IMR-90 (cell line): ENCODE measurements at regions not wholly inside any gene's neighbourhood (a gene's known extent, or its start where the extent isn't known, plus 50 kb on each side); places are given as distances from the start of the nearest gene placed in this dataset.
"Not testable (repeated sequence)": the region's sequence is repeated elsewhere in the genome, so short reads cannot be mapped to it uniquely, and the experiment has no call there.

Experiments used
- ATAC-seq: fragments of 200-7000 bp; cut with Tn5 transposase; 2 replicates; pipeline ENCODE4 v1.9.1; 2020; ENCODE audit warnings: low read depth, mild to moderate bottlenecking, moderate library complexity
- BruUV-seq: library from RNA; stranded (reverse); fragments of 400-500 nt; replicated peaks from 2 replicates; lab custom pipeline; 2021; lab: Mats Ljungman, UMichigan
- CTCF ChIA-PET: fragments of 300-600 bp; formaldehyde crosslinking; extraction: SDS; loops from one replicate; lab custom pipeline; 2021; ENCODE audit warnings: antibody characterized with exemption; lab: Yijun Ruan, JAX
- POLR2A ChIA-PET: fragments of 300-600 bp; sonication (Branson Sonifier 250); formaldehyde crosslinking; loops from one replicate; lab custom pipeline; 2022; ENCODE audit warnings: antibody characterized with exemption; ENCODE audit not compliant: unreplicated experiment; lab: Charles Lee
- DNase-seq: peaks from one replicate; pipeline ENCODE4 v3.0.0; 2013
- H2AFZ ChIP-seq: replicated peaks from 2 replicates; pipeline ENCODE3; 2013; ENCODE audit warnings: low read length, mild to moderate bottlenecking; ENCODE audit not compliant: poor library complexity
- H2AK5ac ChIP-seq: 2 replicates; pipeline ENCODE4 v1.6.1; 2013; ENCODE audit warnings: low read depth, low read length, inconsistent platforms
- H2AK9ac ChIP-seq: replicated peaks from 2 replicates; pipeline ENCODE3; 2013; ENCODE audit warnings: mild to moderate bottlenecking, low read depth, low read length, moderate library complexity; ENCODE audit not compliant: poor library complexity
- H2BK120ac ChIP-seq: 2 replicates; pipeline ENCODE4 v1.6.1; 2013; ENCODE audit warnings: low read depth, low read length, inconsistent platforms
- H2BK15ac ChIP-seq: 3 replicates; pipeline ENCODE4 v1.6.1; 2013; ENCODE audit warnings: low read depth, low read length, inconsistent platforms
- H2BK20ac ChIP-seq: 2 replicates; pipeline ENCODE4 v1.6.1; 2013; ENCODE audit warnings: low read depth, mild to moderate bottlenecking, inconsistent platforms, low read length, moderate library complexity
- H2BK5ac ChIP-seq: 2 replicates; pipeline ENCODE4 v1.6.1; 2013; ENCODE audit warnings: mild to moderate bottlenecking, low read depth, low read length, inconsistent platforms; ENCODE audit not compliant: poor library complexity, severe bottlenecking
- H3K14ac ChIP-seq: replicated peaks from 2 replicates; pipeline ENCODE4 v1.6.1; 2013; ENCODE audit warnings: low read depth, low read length, inconsistent platforms
- H3K18ac ChIP-seq: 2 replicates; pipeline ENCODE4 v1.6.1; 2013; ENCODE audit warnings: low read depth, low read length, control low read depth
- H3K23ac ChIP-seq: 2 replicates; pipeline ENCODE4 v1.6.1; 2013; ENCODE audit warnings: low read depth, low read length, inconsistent platforms
- H3K27ac ChIP-seq: 2 replicates; pipeline ENCODE4 v1.5.1; 2013; ENCODE audit warnings: mild to moderate bottlenecking, control low read depth, low read length; ENCODE audit not compliant: insufficient read depth
- H3K27me3 ChIP-seq: 2 replicates; pipeline ENCODE4 v1.6.1; 2013; ENCODE audit warnings: low read length; ENCODE audit not compliant: control insufficient read depth, insufficient read depth
- H3K36me3 ChIP-seq: 2 replicates; pipeline ENCODE4 v1.6.1; 2013; ENCODE audit warnings: low read length, mixed read lengths; ENCODE audit not compliant: control insufficient read depth, insufficient read depth
- H3K4ac ChIP-seq: 2 replicates; pipeline ENCODE4 v1.6.1; 2013; ENCODE audit warnings: low read depth, low read length, inconsistent platforms
- H3K4me1 ChIP-seq: 2 replicates; pipeline ENCODE4 v1.6.1; 2013; ENCODE audit warnings: low read length, mixed read lengths; ENCODE audit not compliant: control insufficient read depth, insufficient read depth
- H3K4me2 ChIP-seq: 2 replicates; pipeline ENCODE4 v1.6.1; 2013; ENCODE audit warnings: low read depth, mild to moderate bottlenecking, control low read depth, low read length, moderate library complexity
- H3K4me3 ChIP-seq: 2 replicates; pipeline ENCODE4 v1.5.1; 2013; ENCODE audit warnings: low read depth, mild to moderate bottlenecking, control low read depth, low read length, moderate library complexity; ENCODE audit not compliant: insufficient read depth
- H3K56ac ChIP-seq: 2 replicates; pipeline ENCODE4 v1.6.1; 2013; ENCODE audit warnings: low read length, inconsistent platforms; ENCODE audit not compliant: insufficient read depth; ENCODE audit errors: extremely low read depth
- H3K79me1 ChIP-seq, 2 experiments: 2 replicates each; pipeline ENCODE4 v1.6.1; 2013; ENCODE audit warnings: low read length in 2 of 2, inconsistent platforms in 1 of 2, low read depth in 1 of 2
- H3K9ac ChIP-seq: 2 replicates; pipeline ENCODE4 v1.6.1; 2013; ENCODE audit warnings: low read depth, low read length, control low read depth
- H3K9me1 ChIP-seq: 2 replicates; pipeline ENCODE4 v1.6.1; 2013; ENCODE audit warnings: low read length, inconsistent platforms; ENCODE audit not compliant: insufficient read depth
- H3K9me3 ChIP-seq: 2 replicates; pipeline ENCODE4 v1.6.1; 2013; ENCODE audit warnings: low read length; ENCODE audit not compliant: control insufficient read depth, insufficient read depth
- H4K20me1 ChIP-seq: 2 replicates; pipeline ENCODE4 v1.6.1; 2013; ENCODE audit warnings: low read length, inconsistent platforms; ENCODE audit not compliant: insufficient read depth
- H4K5ac ChIP-seq: 2 replicates; pipeline ENCODE4 v1.6.1; 2013; ENCODE audit warnings: mild to moderate bottlenecking, low read depth, low read length, control low read depth
- H4K8ac ChIP-seq, 2 experiments: 2 replicates each; pipeline ENCODE4 v1.6.1; 2013; ENCODE audit warnings: low read depth in 2 of 2, low read length in 2 of 2, control low read depth in 1 of 2, inconsistent platforms in 1 of 2
- H4K91ac ChIP-seq: 2 replicates; pipeline ENCODE4 v1.6.1; 2013; ENCODE audit warnings: low read depth, low read length, inconsistent platforms; ENCODE audit not compliant: insufficient read depth
- WGBS, 2 experiments: methylation state at CpG; one replicate each; pipeline versions ENCODE4 v1.1.5 to v1.1.7; 2013; ENCODE audit warnings: missing lambda C conversion rate in 2 of 2; ENCODE audit not compliant: insufficient read length in 1 of 2; ENCODE audit errors: extremely low coverage in 2 of 2; 5-methylcytosine and 5-hydroxymethylcytosine counted together
- dilution Hi-C: fragments of 300-500 bp; cut with HindIII; formaldehyde crosslinking; loops from one replicate; pipeline ENCODE4 v1.14.3; 2018; ENCODE audit warnings: low sequenced_read_pairs; ENCODE audit not compliant: unreplicated experiment
- in situ Hi-C: fragments of 300-500 bp; cut with MboI; formaldehyde crosslinking; loops from 3 replicates; pipeline ENCODE4 v1.14.3; 2019; ENCODE audit warnings: low sequenced_read_pairs, inconsistent platforms, mixed read lengths
- intact Hi-C: fragments of 100-400 bp; cut with micrococcal nuclease; formaldehyde crosslinking; loops from 2 replicates; pipeline ENCODE4 v1.10.0; 2022

DNA sequence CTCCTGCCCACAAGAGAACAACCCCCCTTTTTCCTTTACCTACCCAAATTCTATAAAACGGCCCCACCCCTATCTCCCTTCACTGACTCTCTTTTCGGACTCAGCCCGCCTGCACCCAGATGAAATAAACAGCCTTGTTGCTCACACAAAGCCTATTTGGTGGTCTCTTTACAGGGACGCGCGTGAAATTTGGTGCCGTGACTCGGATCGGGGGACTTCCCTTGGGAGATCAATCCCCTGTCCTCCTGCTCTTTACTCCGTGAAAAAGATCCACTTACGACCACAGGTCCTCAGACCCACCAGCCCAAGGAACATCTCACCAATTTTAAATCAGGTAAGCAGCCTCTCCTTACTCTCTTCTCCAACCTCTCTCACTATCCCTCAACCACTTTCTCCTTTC is 209.8 kb downstream of the PCDH20 start:
- H3K18ac ChIP-seq, POLR2A ChIA-PET, in situ Hi-C loops: not testable (repeated sequence)

More for the DNA sequence above, 209.8 kb downstream of the PCDH20 start:
- H3K9me3 ChIP-seq, H2AFZ ChIP-seq, H2BK120ac ChIP-seq, H3K9me1 ChIP-seq, H3K4me3 ChIP-seq, ATAC-seq, H2AK9ac ChIP-seq, BruUV-seq, CTCF ChIA-PET, H3K36me3 ChIP-seq, H3K27ac ChIP-seq, H3K4ac ChIP-seq, H2AK5ac ChIP-seq, H3K14ac ChIP-seq, DNase-seq, H4K5ac ChIP-seq, H4K91ac ChIP-seq, H4K20me1 ChIP-seq, H2BK15ac ChIP-seq, H2BK5ac ChIP-seq, H4K8ac ChIP-seq, H3K79me1 ChIP-seq, dilution Hi-C loops, H3K27me3 ChIP-seq, H3K23ac ChIP-seq, intact Hi-C loops, H3K4me1 ChIP-seq, H3K9ac ChIP-seq, H3K56ac ChIP-seq, H3K4me2 ChIP-seq, H2BK20ac ChIP-seq: not testable (repeated sequence)
- whole genome bisulfite sequencing, 2 experiments, result 81% methylated on average over 9 of the region's 11 CpGs; no CpG with 5 or more reads in 1 of the 2 experiments
